ENCODE measurements at regions not wholly inside any gene's neighbourhood (a gene's known extent, or its start where the extent isn't known, plus 50 kb on each side); places are given as distances from the start of the nearest gene placed in this dataset.

DNA sequence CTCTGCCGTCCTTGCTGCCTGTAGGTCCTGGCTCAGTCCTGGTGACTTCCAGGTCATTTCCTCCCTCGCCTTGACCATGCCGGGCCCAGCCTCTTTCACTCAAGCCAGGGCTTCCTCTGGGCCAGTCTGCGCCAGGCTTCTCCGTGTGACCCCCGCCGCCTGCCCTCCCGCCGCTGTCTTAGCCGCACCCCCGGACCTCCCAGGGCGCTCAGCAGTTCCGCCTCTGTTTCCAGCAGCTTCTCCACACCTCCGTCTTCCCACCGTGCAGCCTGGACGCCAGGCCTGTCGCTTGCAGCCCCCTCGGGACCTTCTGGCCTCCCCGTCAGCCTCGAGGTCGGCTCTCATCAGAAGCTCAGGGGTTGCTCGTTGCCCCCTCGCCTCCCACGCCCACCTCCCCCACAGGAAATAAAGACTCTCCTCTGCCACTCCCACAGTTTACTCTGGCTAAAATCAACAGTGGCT is 123.0 kb upstream of the FZD8 start:
- Histone ChIP-seq H3K36me3 (ENCODE audit: control insufficient read depth, insufficient read depth, low read length) (no peaks in the 10 kb centered on the region), H3K9me3 (ENCODE audit: control insufficient read depth, insufficient read depth, low read length) (no peaks in the 10 kb centered on the region), H2BK5ac (ENCODE audit: low read depth, low read length, poor library complexity, severe bottlenecking) (no peak overlapping the region), H3K9ac (ENCODE audit: low read depth, low read length) (no peak overlapping the region), H2AK9ac (replicated peaks; ENCODE audit: low read depth, low read length, poor library complexity) (peak overlapping the region; percentile 79), H4K5ac (ENCODE audit: low read depth, low read length) (no peak overlapping the region), H4K20me1 (ENCODE audit: insufficient read depth, low read length) (no peaks in the 10 kb centered on the region), H2BK20ac (ENCODE audit: low read depth, low read length) (no peak overlapping the region), H4K91ac (ENCODE audit: insufficient read depth, low read depth, low read length) (no peak overlapping the region), H3K18ac (ENCODE audit: low read depth, low read length) (no peak overlapping the region), H2BK120ac (ENCODE audit: low read depth, low read length) (no peak overlapping the region; the same call in 1 of the 2 replicates), H3K4ac (ENCODE audit: low read depth, low read length) (no peak overlapping the region; the same call in 1 of the 2 replicates), H4K8ac (ENCODE audit: low read depth in 2 of 2, low read length in 2 of 2) (peak overlapping the region in 1 of 2 experiments; percentile 60; a peak in 1 of 4 replicates), H3K4me1 (ENCODE audit: control insufficient read depth, insufficient read depth, low read length) (no peaks in the 10 kb centered on the region), H3K56ac (ENCODE audit: extremely low read depth, insufficient read depth, low read length) (no peak overlapping the region), H3K4me3 (ENCODE audit: insufficient read depth, low read depth, low read length) (no peak overlapping the region), H3K14ac (replicated peaks; ENCODE audit: low read depth, low read length) (no peak overlapping the region), H3K27ac (ENCODE audit: insufficient read depth, low read length) (no peak overlapping the region; the same call in 1 of the 2 replicates), H3K79me1 (ENCODE audit: low read depth in 1 of 2, low read length in 2 of 2) (no peaks in the 10 kb centered on the region), H3K4me2 (ENCODE audit: low read depth, low read length) (peak overlapping the region; percentile 10; the same call in 1 of the 2 replicates), H2AK5ac (ENCODE audit: low read depth, low read length) (no peak overlapping the region), H3K23ac (ENCODE audit: low read depth, low read length) (no peak overlapping the region), H3K27me3 (ENCODE audit: control insufficient read depth, insufficient read depth, low read length) (no peaks in the 10 kb centered on the region), H2BK15ac (ENCODE audit: low read depth, low read length) (no peak overlapping the region), H3K9me1 (ENCODE audit: insufficient read depth, low read length) (no peaks in the 10 kb centered on the region), H2AFZ (replicated peaks; ENCODE audit: low read length, poor library complexity) (peak overlapping the region; percentile 93)
- TF ChIP-seq, protein P1, sequence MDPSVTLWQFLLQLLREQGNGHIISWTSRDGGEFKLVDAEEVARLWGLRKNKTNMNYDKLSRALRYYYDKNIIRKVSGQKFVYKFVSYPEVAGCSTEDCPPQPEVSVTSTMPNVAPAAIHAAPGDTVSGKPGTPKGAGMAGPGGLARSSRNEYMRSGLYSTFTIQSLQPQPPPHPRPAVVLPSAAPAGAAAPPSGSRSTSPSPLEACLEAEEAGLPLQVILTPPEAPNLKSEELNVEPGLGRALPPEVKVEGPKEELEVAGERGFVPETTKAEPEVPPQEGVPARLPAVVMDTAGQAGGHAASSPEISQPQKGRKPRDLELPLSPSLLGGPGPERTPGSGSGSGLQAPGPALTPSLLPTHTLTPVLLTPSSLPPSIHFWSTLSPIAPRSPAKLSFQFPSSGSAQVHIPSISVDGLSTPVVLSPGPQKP (IDR thresholded peaks at IDR 0.05; ENCODE audit: borderline replicate concordance, low read depth, low read length) = no peak
- TF ChIP-seq NFE2L2 (IDR thresholded peaks at IDR 0.05; ENCODE audit: low read depth, low read length) (no peak), CEBPB (IDR thresholded peaks at IDR 0.05; ENCODE audit: low read depth, low read length) (no peak), FOS (IDR thresholded peaks at IDR 0.05; ENCODE audit: low read depth, low read length) (no peak), MXI1 (IDR thresholded peaks at IDR 0.05; ENCODE audit: borderline replicate concordance, low read depth, low read length) (no peak), CTCF (conservative IDR thresholded peaks at IDR 0.05; ENCODE audit: low read depth, low read length) (no peak), RFX5 (IDR thresholded peaks at IDR 0.05; ENCODE audit: low read depth, low read length) (no peak), POLR2A (IDR thresholded peaks at IDR 0.05; ENCODE audit: low read depth, low read length) (no peak), MAZ (IDR thresholded peaks at IDR 0.05; ENCODE audit: borderline replicate concordance, low read depth, low read length) (no peak), MAFK (IDR thresholded peaks at IDR 0.05; ENCODE audit: low read depth, low read length) (no peak), CHD1 (IDR thresholded peaks at IDR 0.05; ENCODE audit: low read depth, low read length) (no peak)
- TF ChIP-seq, protein P2, sequence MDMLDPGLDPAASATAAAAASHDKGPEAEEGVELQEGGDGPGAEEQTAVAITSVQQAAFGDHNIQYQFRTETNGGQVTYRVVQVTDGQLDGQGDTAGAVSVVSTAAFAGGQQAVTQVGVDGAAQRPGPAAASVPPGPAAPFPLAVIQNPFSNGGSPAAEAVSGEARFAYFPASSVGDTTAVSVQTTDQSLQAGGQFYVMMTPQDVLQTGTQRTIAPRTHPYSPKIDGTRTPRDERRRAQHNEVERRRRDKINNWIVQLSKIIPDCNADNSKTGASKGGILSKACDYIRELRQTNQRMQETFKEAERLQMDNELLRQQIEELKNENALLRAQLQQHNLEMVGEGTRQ (IDR thresholded peaks at IDR 0.05; ENCODE audit: low read depth, low read length) = no peak
- intact Hi-C loops (cut with micrococcal nuclease) (no loop called here), in situ Hi-C loops (cut with MboI; ENCODE audit: low sequenced_read_pairs) (no loop called here), dilution Hi-C loops (cut with HindIII; ENCODE audit: low sequenced_read_pairs, unreplicated experiment) (no loop called here)
- ChIA-PET CTCF (no interaction called here), POLR2A (ENCODE audit: unreplicated experiment) (no interaction called here)
- no TSS peak for BruUV-seq (replicated peaks)
- DNase-seq (no peak), ATAC-seq (ENCODE audit: low read depth) (no peak)
- 27% methylated on average over 13 of the region's 24 CpGs; no CpG with 5 or more reads in 1 of the 2 experiments for WGBS, 2 experiments (ENCODE audit: extremely low coverage in 2 of 2, insufficient read length in 1 of 2)

All from IMR-90 (cell line).